Peyer's patch (tissue), 4 donors: ENCODE measurements at regions not wholly inside any gene's neighbourhood (a gene's known extent, or its start where the extent isn't known, plus 50 kb on each side); places are given as distances from the start of the nearest gene placed in this dataset.

ENCODE experiments used
- POLR2A ChIP-seq, 2 donors: fragments of 450-650 bp; IDR thresholded peaks; one replicate each; pipeline ENCODE4 v1.5.1; 2017; ENCODE audit warnings: antibody characterized with exemption in 2 of 2, mild to moderate bottlenecking in 2 of 2, moderate library complexity in 2 of 2
- TF ChIP-seq, protein P1 (sequence below), 6 experiments: fragments of 450-650 bp in 4 of 6; fragments of 200-600 bp in 2 of 6; sonication (generic) in 1 of 6; IDR thresholded peaks; one replicate each; pipeline ENCODE4 v1.5.1; 2017 to 2019; ENCODE audit warnings: antibody characterized with exemption in 6 of 6, mild to moderate bottlenecking in 3 of 6, moderate library complexity in 1 of 6

DNA sequence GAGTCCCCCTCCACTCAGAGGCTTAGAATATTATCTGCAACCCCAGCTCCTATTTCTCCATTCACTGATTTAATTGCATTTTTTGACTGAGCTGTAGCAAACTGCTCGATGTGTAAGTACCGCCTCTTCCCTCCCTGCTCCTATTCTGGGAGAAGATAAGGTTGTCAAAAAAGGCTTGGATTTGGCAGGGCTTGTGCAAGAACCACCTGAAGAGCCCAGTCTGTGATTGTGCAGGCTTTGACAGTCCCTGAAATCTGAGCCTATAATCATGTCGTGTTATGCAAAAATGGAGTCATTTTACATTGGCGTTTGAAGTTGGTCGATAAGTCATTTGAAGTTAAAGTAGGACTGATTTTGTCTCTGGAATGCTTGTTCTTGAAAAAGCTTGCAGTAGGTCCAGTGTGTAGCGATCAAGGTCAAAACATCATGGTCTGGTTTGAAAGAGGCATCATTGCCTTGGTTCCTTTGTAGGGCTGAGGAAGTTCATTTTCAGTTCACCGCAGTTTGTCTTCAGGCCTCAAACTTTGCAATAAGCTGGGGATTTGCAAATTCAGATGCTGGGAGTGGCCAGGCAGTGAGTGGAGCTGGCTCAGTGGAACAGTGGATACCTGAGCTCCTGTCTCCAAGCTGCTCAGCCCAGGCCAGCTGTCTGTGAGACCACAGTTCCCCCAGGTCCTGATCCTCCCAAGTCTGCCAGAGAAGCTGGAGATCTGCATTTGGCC, 68.8 kb downstream of the KATNIP start:
- TF ChIP-seq, protein P1, sequence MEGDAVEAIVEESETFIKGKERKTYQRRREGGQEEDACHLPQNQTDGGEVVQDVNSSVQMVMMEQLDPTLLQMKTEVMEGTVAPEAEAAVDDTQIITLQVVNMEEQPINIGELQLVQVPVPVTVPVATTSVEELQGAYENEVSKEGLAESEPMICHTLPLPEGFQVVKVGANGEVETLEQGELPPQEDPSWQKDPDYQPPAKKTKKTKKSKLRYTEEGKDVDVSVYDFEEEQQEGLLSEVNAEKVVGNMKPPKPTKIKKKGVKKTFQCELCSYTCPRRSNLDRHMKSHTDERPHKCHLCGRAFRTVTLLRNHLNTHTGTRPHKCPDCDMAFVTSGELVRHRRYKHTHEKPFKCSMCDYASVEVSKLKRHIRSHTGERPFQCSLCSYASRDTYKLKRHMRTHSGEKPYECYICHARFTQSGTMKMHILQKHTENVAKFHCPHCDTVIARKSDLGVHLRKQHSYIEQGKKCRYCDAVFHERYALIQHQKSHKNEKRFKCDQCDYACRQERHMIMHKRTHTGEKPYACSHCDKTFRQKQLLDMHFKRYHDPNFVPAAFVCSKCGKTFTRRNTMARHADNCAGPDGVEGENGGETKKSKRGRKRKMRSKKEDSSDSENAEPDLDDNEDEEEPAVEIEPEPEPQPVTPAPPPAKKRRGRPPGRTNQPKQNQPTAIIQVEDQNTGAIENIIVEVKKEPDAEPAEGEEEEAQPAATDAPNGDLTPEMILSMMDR (IDR thresholded peaks at IDR 0.05): no peak
- no peak for TF ChIP-seq POLR2A (IDR thresholded peaks at IDR 0.05)
